Upper lobe of left lung (tissue), 6 donors: ENCODE measurements at regions not wholly inside any gene's neighbourhood (a gene's known extent, or its start where the extent isn't known, plus 50 kb on each side); places are given as distances from the start of the nearest gene placed in this dataset.

Source experiments
- ATAC-seq, 2 donors: fragments of 200-7000 bp; cut with Tn5 transposase; one replicate each; pipeline ENCODE4 v1.9.1; 2022; ENCODE audit warnings: mild to moderate bottlenecking in 2 of 2, moderate library complexity in 2 of 2; ENCODE audit not compliant: low FRiP score in 2 of 2
- DNase-seq, 2 donors: peaks; one replicate each; pipeline ENCODE4 v3.0.0-alpha.2; 2019 to 2020
- H3K27ac ChIP-seq, 4 donors: fragments of 200-600 bp; sonication (generic); one replicate each; pipeline ENCODE4 v1.5.1; 2016 to 2019
- H3K27me3 ChIP-seq, 4 donors: fragments of 200-600 bp; sonication (generic); one replicate each; pipeline ENCODE4 v1.5.1; 2017 to 2019
- H3K36me3 ChIP-seq, 4 donors: fragments of 200-600 bp; sonication (generic); one replicate each; pipeline ENCODE4 v1.5.1; 2016 to 2019
- H3K4me1 ChIP-seq, 4 donors: fragments of 200-600 bp; sonication (generic); one replicate each; pipeline ENCODE4 v1.5.1; 2018 to 2019
- H3K4me3 ChIP-seq, 4 donors: fragments of 200-600 bp; sonication (generic); one replicate each; pipeline ENCODE4 v1.5.1; 2017 to 2019; ENCODE audit warnings: mild to moderate bottlenecking in 2 of 4, moderate library complexity in 1 of 4
- H3K9me3 ChIP-seq, 4 donors: fragments of 200-600 bp; sonication (generic); one replicate each; pipeline ENCODE4 v1.5.1; 2018 to 2019
- EP300 ChIP-seq, 4 donors: sonication (generic); formaldehyde crosslinking; IDR thresholded peaks; one replicate each; pipeline ENCODE4 v1.5.1; 2017; ENCODE audit warnings: antibody characterized with exemption in 4 of 4, control low read depth in 2 of 4
- POLR2A ChIP-seq, 4 donors: fragments of 450-650 bp; IDR thresholded peaks; one replicate each; pipeline ENCODE4 v1.5.1; 2016 to 2017; ENCODE audit warnings: antibody characterized with exemption in 4 of 4, mild to moderate bottlenecking in 2 of 4
- POLR2AphosphoS5 ChIP-seq, 2 donors: sonication (generic); formaldehyde crosslinking; IDR thresholded peaks; one replicate each; pipeline ENCODE4 v1.5.1; 2017; ENCODE audit warnings: antibody characterized with exemption in 2 of 2
- WGBS, 2 donors: methylation state at CpG; one replicate each; pipeline ENCODE4 v1.1.5; 2017 to 2018; 5-methylcytosine and 5-hydroxymethylcytosine counted together
- TF ChIP-seq, protein P1 (sequence below), 6 experiments: fragments of 450-650 bp in 4 of 6; fragments of 200-600 bp in 2 of 6; sonication (generic) in 2 of 6; IDR thresholded peaks; one replicate each; pipeline ENCODE4 v1.5.1; 2016 to 2019; ENCODE audit warnings: antibody characterized with exemption in 6 of 6
- donor health status: DM: no; HTN: no; CAD: no; lungs with moderate emphysema.
- donor health status: DM: no; HTN: yes; CAD: no; lungs with severe emphysema.

DNA sequence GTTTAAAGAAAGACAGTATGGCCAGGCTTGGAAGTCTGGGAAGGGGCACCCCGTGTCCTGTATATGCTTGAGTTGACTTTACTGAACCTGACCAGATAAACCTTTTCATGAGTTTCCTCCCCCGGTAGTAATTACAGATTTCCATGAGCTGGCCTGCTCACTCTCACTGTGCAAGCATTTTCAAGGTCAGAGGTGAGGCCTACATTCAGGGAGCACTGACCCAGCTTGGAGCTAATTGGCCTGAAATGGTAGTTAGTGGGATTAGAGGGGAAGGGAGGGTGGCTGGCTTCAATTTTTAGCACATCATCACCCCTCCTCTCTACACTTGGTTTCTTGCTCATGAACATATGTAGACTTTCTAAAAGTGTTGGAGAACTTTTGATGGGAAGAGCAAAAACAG lies 99.2 kb downstream of the PSAT1 start:
- H3K9me3 ChIP-seq, result peaks cover 0 to 9% (median 6%) of the 10 kb centered on the region in 4 donors
- no peak overlapping the region for H3K27ac ChIP-seq
- H3K27me3 ChIP-seq, result no peaks in the 10 kb centered on the region
- H3K4me1 ChIP-seq, result no peaks in the 10 kb centered on the region
- no peak overlapping the region for H3K4me3 ChIP-seq
- whole genome bisulfite sequencing, 2 donors, result 81 to 93% methylated on average over 2 of the region's 2 CpGs
- TF ChIP-seq POLR2AphosphoS5 (IDR thresholded peaks at IDR 0.05), result no peak
- TF ChIP-seq POLR2A (IDR thresholded peaks at IDR 0.05), result no peak
- TF ChIP-seq, protein P1, sequence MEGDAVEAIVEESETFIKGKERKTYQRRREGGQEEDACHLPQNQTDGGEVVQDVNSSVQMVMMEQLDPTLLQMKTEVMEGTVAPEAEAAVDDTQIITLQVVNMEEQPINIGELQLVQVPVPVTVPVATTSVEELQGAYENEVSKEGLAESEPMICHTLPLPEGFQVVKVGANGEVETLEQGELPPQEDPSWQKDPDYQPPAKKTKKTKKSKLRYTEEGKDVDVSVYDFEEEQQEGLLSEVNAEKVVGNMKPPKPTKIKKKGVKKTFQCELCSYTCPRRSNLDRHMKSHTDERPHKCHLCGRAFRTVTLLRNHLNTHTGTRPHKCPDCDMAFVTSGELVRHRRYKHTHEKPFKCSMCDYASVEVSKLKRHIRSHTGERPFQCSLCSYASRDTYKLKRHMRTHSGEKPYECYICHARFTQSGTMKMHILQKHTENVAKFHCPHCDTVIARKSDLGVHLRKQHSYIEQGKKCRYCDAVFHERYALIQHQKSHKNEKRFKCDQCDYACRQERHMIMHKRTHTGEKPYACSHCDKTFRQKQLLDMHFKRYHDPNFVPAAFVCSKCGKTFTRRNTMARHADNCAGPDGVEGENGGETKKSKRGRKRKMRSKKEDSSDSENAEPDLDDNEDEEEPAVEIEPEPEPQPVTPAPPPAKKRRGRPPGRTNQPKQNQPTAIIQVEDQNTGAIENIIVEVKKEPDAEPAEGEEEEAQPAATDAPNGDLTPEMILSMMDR (IDR thresholded peaks at IDR 0.05), result no peak
- TF ChIP-seq EP300 (IDR thresholded peaks at IDR 0.05), result no peak
- DNase-seq (no peak), ATAC-seq (no peak)
- H3K36me3 ChIP-seq, result no peaks in the 10 kb centered on the region

DNA sequence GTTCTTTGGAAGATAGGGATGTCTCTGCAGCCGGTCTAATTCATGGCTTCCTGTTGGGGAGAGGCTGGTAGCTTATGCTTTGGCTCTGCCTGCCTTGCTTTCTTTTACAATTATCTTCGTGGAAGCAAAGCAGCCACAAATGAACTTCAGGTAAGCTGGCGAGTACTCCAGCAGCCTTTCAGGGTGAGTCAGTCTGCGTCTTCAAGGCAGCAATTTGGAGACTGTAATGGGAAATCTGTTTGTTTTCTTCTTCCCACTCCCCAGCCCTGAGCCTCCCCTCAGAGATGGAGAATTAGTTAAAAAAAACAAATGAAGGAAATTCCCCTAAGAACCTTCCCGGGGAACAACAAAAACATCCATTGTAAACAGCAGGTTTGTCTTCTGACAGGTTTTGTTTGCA lies 100.1 kb downstream of the PSAT1 start:
- Histone ChIP-seq H3K36me3 (no peaks in the 10 kb centered on the region), H3K4me3 (no peak overlapping the region), H3K4me1 (no peaks in the 10 kb centered on the region), H3K27me3 (no peaks in the 10 kb centered on the region), H3K9me3 (peaks cover 0 to 9% (median 6%) of the 10 kb centered on the region in 4 donors), H3K27ac (no peak overlapping the region)
- no peak for DNase-seq
- no peak for ATAC-seq
- 37 to 45% methylated on average over 5 of the region's 5 CpGs for WGBS, 2 donors
- TF ChIP-seq POLR2AphosphoS5 (IDR thresholded peaks at IDR 0.05) (no peak), POLR2A (IDR thresholded peaks at IDR 0.05) (no peak), EP300 (IDR thresholded peaks at IDR 0.05) (no peak)
- TF ChIP-seq, protein P1 (IDR thresholded peaks at IDR 0.05), result no peak

DNA sequence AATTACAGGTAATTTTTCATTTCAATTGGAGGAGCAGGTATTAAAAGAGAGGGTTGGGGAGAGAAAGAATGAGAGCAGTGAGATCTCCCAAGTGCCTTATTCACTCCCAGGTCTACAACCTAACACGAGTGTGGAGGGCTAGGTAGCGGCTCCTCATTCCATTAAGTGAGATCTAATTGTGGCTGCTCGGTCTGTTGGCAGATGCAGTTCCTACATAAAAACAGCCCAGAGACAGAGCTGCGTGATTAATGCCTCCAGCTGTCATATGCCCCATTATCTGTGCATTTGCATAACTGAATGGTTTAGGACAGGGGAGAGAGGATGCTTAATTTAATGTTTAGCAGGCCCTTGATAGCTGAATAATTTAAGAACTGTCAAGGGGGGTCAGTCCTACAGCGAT lies 100.5 kb downstream of the PSAT1 start:
- TF ChIP-seq POLR2A (IDR thresholded peaks at IDR 0.05), result no peak
- TF ChIP-seq, protein P1 (IDR thresholded peaks at IDR 0.05), result no peak
- no peak for TF ChIP-seq EP300 (IDR thresholded peaks at IDR 0.05)
- TF ChIP-seq POLR2AphosphoS5 (IDR thresholded peaks at IDR 0.05), result no peak
- Histone ChIP-seq H3K4me3 (no peak overlapping the region), H3K9me3 (peaks cover 0 to 9% (median 6%) of the 10 kb centered on the region in 4 donors), H3K27ac (no peak overlapping the region), H3K36me3 (no peaks in the 10 kb centered on the region), H3K27me3 (no peaks in the 10 kb centered on the region), H3K4me1 (no peaks in the 10 kb centered on the region)
- ATAC-seq, result no peak
- 58 to 62% methylated on average over 5 of the region's 5 CpGs for WGBS, 2 donors
- DNase-seq, result no peak

DNA sequence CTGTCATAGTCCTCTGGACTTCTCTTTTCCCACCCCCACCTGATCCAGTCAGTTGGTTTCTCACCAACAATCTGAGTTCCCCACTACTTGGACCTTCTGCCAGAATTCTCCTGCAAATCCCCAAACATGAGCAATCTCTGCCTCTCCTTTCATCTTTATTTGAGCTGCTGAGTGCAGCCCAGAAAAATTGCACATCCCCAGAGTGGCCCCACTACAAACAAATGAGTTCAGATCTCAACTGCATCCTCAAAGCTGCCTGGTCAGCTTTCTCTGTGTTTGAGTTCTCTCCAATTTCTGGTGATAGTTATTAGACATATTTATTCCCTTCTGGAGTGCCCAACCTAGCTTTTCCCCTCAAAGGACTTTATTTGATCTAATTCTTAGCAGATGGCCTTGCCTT lies 102.2 kb downstream of the PSAT1 start:
- Histone ChIP-seq H3K4me1 (no peaks in the 10 kb centered on the region), H3K9me3 (peaks cover 0 to 9% (median 6%) of the 10 kb centered on the region in 4 donors), H3K36me3 (no peaks in the 10 kb centered on the region), H3K27me3 (no peaks in the 10 kb centered on the region), H3K27ac (no peak overlapping the region), H3K4me3 (no peak overlapping the region)
- ATAC-seq (no peak), DNase-seq (no peak)
- TF ChIP-seq POLR2AphosphoS5 (IDR thresholded peaks at IDR 0.05), result no peak
- no peak for TF ChIP-seq EP300 (IDR thresholded peaks at IDR 0.05)
- TF ChIP-seq POLR2A (IDR thresholded peaks at IDR 0.05), result no peak
- TF ChIP-seq, protein P1 (IDR thresholded peaks at IDR 0.05), result no peak

DNA sequence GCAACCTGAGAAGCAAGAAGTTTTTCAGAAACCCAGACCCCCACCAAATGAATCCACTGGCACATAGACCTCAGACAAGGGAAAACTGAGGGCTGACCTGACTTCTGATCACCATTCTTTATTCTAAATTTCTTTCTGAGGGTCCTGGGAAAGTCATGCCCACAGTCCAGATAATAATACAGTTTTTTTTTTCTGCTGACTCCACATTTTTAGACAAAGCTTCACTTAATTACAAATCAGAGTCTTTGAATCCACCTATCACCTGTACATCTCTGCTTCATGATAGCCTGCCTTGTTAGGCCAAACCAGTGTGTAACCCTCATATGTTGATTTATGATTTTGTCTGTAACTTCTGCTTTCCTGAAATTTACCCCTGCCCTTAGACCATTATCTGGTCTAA lies 103.6 kb downstream of the PSAT1 start:
- ATAC-seq (no peak), DNase-seq (no peak)
- peaks cover 0 to 2% (median under 1%) of the 10 kb centered on the region in 4 donors for H3K9me3 ChIP-seq
- H3K36me3 ChIP-seq, result no peaks in the 10 kb centered on the region
- no peak overlapping the region for H3K27ac ChIP-seq
- TF ChIP-seq POLR2A (IDR thresholded peaks at IDR 0.05) (no peak), POLR2AphosphoS5 (IDR thresholded peaks at IDR 0.05) (no peak), EP300 (IDR thresholded peaks at IDR 0.05) (no peak)
- TF ChIP-seq, protein P1 (IDR thresholded peaks at IDR 0.05), result no peak
- no peaks in the 10 kb centered on the region for H3K4me1 ChIP-seq
- H3K4me3 ChIP-seq, result no peak overlapping the region
- H3K27me3 ChIP-seq, result no peaks in the 10 kb centered on the region
